ENCODE measurements at regions not wholly inside any gene's neighbourhood (a gene's known extent, or its start where the extent isn't known, plus 50 kb on each side); places are given as distances from the start of the nearest gene placed in this dataset.

DNA sequence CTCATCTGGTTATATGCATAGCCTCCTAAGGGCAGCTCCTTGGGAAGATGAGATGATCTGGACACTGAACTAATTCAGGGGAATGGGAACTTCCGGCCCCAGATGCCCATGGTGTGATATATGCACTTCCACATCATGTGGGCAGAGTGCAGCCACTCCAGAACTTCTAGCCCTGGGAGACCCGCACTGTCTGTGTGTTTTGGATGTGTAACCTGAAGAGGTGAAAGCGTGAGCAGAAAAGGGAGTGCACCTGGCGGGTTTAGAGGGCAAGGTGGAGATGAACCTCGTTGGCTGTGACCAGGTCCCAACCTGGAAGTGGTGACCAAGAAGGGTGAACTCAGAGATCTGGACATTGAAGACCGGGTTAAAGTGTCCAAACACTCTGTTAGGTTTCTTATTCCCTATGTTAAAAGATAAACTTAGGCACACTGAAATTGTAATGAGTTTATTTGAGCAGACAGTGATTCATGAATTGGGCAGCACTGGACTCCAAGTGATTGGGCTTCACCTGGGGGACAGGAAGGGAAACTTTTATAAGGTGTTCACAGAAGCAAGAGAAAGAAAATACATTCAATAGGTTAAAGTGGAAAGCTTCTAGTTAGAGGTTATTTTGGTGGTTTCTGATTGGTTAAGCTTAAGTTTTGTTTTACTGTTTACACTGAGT lies 296.2 kb upstream of the SKOR2 start:
- Histone ChIP-seq H3K4me3 (ENCODE audit: low read depth, low read length, poor library complexity, severe bottlenecking) (no peak overlapping the region), H2AFZ (ENCODE audit: low read length) (no peak overlapping the region), H3K79me2 (ENCODE audit: insufficient read depth, low read depth, low read length) (no peaks in the 10 kb centered on the region), H3K4me2 (ENCODE audit: low read length) (no peak overlapping the region), H3K4me1 (ENCODE audit: insufficient read depth, low read length, poor library complexity, severe bottlenecking) (no peaks in the 10 kb centered on the region), H3K36me3 (ENCODE audit: insufficient read depth, low read length) (no peaks in the 10 kb centered on the region), H4K20me1 (ENCODE audit: insufficient read depth, low read length) (no peaks in the 10 kb centered on the region), H3K9me2 (ENCODE audit: insufficient read depth, low read length) (no peaks in the 10 kb centered on the region), H3K27ac (ENCODE audit: low read depth, low read length, poor library complexity, severe bottlenecking) (no peak overlapping the region), H3K9me3 (ENCODE audit: low read length) (no peaks in the 10 kb centered on the region)
- POLR2A ChIA-PET: no interaction called here
- CTCF ChIA-PET (ENCODE audit: unreplicated experiment): no interaction called here
- intact Hi-C loops (cut with micrococcal nuclease; ENCODE audit: unreplicated experiment): no loop called here
- BruUV-seq (replicated peaks): no TSS peak
- no peak for DNase-seq (ENCODE audit: low spot score)
- no peak for TF ChIP-seq EZH2phosphoT487 (IDR thresholded peaks at IDR 0.05; ENCODE audit: borderline replicate concordance, low read depth, low read length)
- TF ChIP-seq, protein P1, sequence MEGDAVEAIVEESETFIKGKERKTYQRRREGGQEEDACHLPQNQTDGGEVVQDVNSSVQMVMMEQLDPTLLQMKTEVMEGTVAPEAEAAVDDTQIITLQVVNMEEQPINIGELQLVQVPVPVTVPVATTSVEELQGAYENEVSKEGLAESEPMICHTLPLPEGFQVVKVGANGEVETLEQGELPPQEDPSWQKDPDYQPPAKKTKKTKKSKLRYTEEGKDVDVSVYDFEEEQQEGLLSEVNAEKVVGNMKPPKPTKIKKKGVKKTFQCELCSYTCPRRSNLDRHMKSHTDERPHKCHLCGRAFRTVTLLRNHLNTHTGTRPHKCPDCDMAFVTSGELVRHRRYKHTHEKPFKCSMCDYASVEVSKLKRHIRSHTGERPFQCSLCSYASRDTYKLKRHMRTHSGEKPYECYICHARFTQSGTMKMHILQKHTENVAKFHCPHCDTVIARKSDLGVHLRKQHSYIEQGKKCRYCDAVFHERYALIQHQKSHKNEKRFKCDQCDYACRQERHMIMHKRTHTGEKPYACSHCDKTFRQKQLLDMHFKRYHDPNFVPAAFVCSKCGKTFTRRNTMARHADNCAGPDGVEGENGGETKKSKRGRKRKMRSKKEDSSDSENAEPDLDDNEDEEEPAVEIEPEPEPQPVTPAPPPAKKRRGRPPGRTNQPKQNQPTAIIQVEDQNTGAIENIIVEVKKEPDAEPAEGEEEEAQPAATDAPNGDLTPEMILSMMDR (conservative IDR thresholded peaks at IDR 0.05; ENCODE audit: low read length): no peak

- BruUV-seq (replicated peaks): no TSS peak
- POLR2A ChIA-PET: interaction anchor here (0.5 kb wide), 1 partner anchor 417 kb away, joined by 3 read pairs; no protein-coding TSS in a partner anchor
These were observed 294.2 kb upstream of the SKOR2 start for GRCh38 chr18:47545613-47546012.

DNA sequence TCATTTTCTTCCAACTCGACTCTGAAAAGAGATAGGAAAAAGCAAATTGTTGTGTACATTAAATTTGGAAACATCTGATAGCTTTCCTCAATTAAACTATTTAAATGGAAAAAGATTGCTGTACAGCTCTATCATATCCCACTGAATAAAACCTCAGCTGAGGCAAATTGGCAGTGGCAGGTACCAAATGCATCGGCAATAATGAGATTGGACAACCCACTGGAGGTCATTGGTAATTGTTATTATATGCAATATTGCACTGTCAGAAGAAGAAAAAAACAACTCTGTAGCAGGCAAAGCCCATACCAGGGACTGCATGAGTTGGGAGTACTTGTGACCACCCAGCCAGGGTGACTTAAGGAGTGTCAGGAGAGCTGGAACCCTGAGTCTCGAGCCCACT lies 291.6 kb upstream of the SKOR2 start:
- Histone ChIP-seq H3K27ac (ENCODE audit: low read depth, low read length, poor library complexity, severe bottlenecking) (no peak overlapping the region), H3K79me2 (ENCODE audit: insufficient read depth, low read depth, low read length) (no peaks in the 10 kb centered on the region), H2AFZ (ENCODE audit: low read length) (no peak overlapping the region), H3K36me3 (ENCODE audit: insufficient read depth, low read length) (no peaks in the 10 kb centered on the region), H3K4me1 (ENCODE audit: insufficient read depth, low read length, poor library complexity, severe bottlenecking) (no peaks in the 10 kb centered on the region), H3K9me2 (ENCODE audit: insufficient read depth, low read length) (no peaks in the 10 kb centered on the region), H3K9me3 (ENCODE audit: low read length) (no peaks in the 10 kb centered on the region), H3K4me3 (ENCODE audit: low read depth, low read length, poor library complexity, severe bottlenecking) (no peak overlapping the region), H3K4me2 (ENCODE audit: low read length) (no peak overlapping the region), H4K20me1 (ENCODE audit: insufficient read depth, low read length) (no peaks in the 10 kb centered on the region)
- CTCF ChIA-PET (ENCODE audit: unreplicated experiment): no interaction called here
- DNase-seq (ENCODE audit: low spot score): no peak
- no peak for TF ChIP-seq EZH2phosphoT487 (IDR thresholded peaks at IDR 0.05; ENCODE audit: borderline replicate concordance, low read depth, low read length)
- TF ChIP-seq, protein P1 (conservative IDR thresholded peaks at IDR 0.05; ENCODE audit: low read length): no peak
- POLR2A ChIA-PET: interaction anchor here (0.7 kb wide), 1 partner anchor 11 kb away, joined by 3 read pairs; no protein-coding TSS in a partner anchor
- intact Hi-C loops (cut with micrococcal nuclease; ENCODE audit: unreplicated experiment): no loop called here
- BruUV-seq (replicated peaks): no TSS peak

More at GRCh38 chr18:47545613-47546012, 294.2 kb upstream of the SKOR2 start:
- no peak overlapping the region for H3K4me2 ChIP-seq (ENCODE audit: low read length)
- H3K27ac ChIP-seq (ENCODE audit: low read depth, low read length, poor library complexity, severe bottlenecking): no peak overlapping the region
- H3K79me2 ChIP-seq (ENCODE audit: insufficient read depth, low read depth, low read length): no peaks in the 10 kb centered on the region
- intact Hi-C loops (cut with micrococcal nuclease; ENCODE audit: unreplicated experiment): no loop called here
- no peak overlapping the region for H2AFZ ChIP-seq (ENCODE audit: low read length)
- H3K4me3 ChIP-seq (ENCODE audit: low read depth, low read length, poor library complexity, severe bottlenecking): no peak overlapping the region
- H3K4me1 ChIP-seq (ENCODE audit: insufficient read depth, low read length, poor library complexity, severe bottlenecking): no peaks in the 10 kb centered on the region
- no peaks in the 10 kb centered on the region for H3K9me2 ChIP-seq (ENCODE audit: insufficient read depth, low read length)
- H3K9me3 ChIP-seq (ENCODE audit: low read length): no peaks in the 10 kb centered on the region
- CTCF ChIA-PET (ENCODE audit: unreplicated experiment): interaction anchor here (0.6 kb wide), 1 partner anchor 246 kb away, joined by 3 read pairs; no protein-coding TSS in a partner anchor
- DNase-seq (ENCODE audit: low spot score): no peak
- no peaks in the 10 kb centered on the region for H4K20me1 ChIP-seq (ENCODE audit: insufficient read depth, low read length)
- H3K36me3 ChIP-seq (ENCODE audit: insufficient read depth, low read length): no peaks in the 10 kb centered on the region
- TF ChIP-seq, protein P1 (conservative IDR thresholded peaks at IDR 0.05; ENCODE audit: low read length): no peak
- TF ChIP-seq EZH2phosphoT487 (IDR thresholded peaks at IDR 0.05; ENCODE audit: borderline replicate concordance, low read depth, low read length): no peak
